Activated CD4-positive, alpha-beta T cell treated with anti-CD3 and anti-CD28 coated beads, Interleukin-2, amount 50 U/mL, for 24 hours (primary cell): ENCODE measurements at regions not wholly inside any gene's neighbourhood (a gene's known extent, or its start where the extent isn't known, plus 50 kb on each side); places are given as distances from the start of the nearest gene placed in this dataset.
"Not testable (repeated sequence)": the region's sequence is repeated elsewhere in the genome, so short reads cannot be mapped to it uniquely, and the experiment has no call there.

Experiments used
- DNase-seq, 2 donors: peaks; one replicate each; pipeline ENCODE4 v3.0.0-alpha.2; 2020; ENCODE audit warnings: low read depth in 1 of 2, low spot score in 1 of 2

GRCh38 chr1:101532377-101532776, 295.6 kb downstream of the S1PR1 start:
- no peak for DNase-seq

DNA sequence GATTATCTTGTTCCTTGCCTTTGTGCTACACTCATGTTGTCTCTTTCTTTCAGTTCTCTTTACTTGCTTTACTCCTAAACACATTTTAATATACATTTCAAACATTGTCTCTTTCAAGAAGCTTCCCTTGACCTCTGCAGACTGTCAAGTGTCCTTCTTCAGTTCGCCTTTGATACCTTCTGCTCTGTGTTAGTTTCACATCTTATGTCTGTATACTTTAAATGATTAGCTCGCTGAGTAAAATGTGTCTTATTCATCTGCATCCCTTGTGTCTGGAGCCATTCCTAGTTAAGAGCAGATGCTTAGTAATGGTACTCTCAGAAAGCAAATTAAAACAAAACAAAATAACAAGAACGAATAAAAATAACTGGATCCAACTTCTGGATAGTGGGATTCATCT, 303.3 kb downstream of the S1PR1 start:
- DNase-seq = no peak

DNA sequence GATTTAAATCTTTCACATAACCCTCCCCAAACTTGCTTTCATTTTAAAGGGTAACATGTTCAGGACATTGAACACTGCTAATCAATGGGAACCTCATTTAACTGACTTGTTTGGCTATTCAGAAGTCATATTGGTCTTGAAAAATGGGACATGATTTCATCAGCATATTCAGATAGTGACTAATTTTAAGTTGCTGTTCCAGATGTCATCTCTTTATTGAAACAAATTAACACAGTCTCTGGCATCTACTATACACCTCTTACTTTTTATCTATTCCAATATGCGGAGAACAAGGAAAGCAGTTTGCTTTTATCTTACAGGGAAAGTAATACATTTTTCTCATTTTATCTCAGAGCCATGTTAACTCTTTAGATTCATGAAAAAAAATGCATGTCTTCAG, 310.1 kb downstream of the S1PR1 start:
- DNase-seq = no peak

GRCh38 chr1:101547357-101547756, 310.5 kb downstream of the S1PR1 start:
- no peak for DNase-seq

GRCh38 chr1:101548376-101548775, 311.6 kb downstream of the S1PR1 start:
- no peak for DNase-seq

- DNase-seq = no peak
Measured at GRCh38 chr1:101550581-101550980, 313.8 kb downstream of the S1PR1 start.

DNA sequence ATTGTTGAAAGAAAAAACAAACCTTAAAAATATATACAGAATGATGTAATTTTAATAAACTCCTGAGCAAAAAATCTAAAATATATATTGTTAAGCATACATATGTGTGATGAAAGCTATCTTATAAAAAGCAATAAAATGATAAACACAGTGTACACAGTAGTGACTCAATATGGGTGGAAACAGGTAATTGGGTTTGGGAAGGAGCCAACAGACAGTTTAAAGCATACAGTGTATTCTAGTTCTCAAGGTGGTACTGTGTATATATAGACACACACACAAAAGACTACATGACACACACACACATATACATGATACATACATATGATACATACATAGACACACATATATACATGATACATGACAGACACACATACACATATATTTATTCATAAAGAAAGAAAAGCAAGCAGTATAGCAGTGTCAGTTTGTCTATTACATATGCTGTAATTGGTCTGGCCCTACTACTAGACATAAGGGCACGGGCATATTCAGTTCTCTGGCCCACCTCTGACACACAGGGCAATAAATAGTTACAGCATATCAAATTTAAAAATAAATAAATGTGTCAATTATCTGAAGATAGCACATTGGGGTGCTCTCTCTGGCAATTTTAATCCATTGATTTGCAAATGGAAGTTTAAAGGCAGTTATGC, 330.2 kb downstream of the S1PR1 start:
- no peak for DNase-seq

DNA sequence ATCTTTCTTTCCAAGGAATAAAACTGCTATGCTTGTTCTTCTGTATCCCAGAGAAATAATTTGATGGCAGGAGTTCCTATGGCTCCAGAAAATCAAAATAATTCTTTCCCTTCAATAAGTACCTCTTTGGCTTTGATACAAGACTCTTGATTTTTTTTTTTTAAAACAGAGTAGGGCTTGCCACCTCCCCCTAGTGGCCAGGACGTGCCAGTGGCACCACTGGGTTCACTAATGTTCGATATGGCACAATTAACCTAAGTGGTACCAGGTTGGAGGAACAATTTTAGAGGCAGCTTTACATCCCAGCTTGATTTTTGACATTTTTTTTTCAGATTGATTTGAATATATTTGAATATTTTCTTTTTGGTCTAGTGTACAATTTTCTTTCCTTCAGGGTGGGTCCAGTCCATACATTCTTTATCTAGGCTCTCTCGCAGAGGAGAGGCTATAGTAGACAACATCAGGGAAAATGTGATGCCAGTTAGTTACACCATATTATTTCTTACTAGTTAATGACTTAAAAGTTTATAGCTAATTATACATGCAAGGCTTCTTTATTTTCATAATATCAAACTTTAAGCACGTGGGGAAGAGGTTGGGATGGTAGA, 330.9 kb downstream of the S1PR1 start:
- DNase-seq = peak in 1 of 2 donors; percentile 17

DNA sequence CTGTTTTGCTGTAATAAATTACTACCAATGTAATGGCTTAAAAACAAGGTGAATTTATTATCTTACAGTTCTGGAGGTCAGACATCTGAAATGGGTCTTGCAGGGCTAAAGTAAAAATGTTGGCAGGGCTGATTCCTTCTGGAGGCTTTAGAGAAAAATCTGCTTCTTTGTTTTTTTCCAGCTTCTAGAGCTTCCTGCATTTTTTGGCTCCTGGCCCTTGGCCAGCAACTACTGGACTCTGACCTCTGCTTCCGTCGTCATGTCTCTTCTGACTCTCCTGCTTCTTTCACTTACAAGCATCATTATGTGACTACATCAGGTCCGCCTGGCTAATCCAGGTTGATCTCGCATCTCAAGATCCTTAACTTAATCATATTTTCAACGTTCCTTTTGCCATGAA, 350.9 kb downstream of the S1PR1 start:
- DNase-seq = no peak

GRCh38 chr1:101588677-101589076, 351.9 kb downstream of the S1PR1 start:
- DNase-seq = no peak

GRCh38 chr1:101592845-101593244, 356.0 kb downstream of the S1PR1 start:
- DNase-seq = no peak

- DNase-seq = no peak
Measured at GRCh38 chr1:101595881-101596374, 359.1 kb downstream of the S1PR1 start.

- not testable (repeated sequence) for DNase-seq
Measured at GRCh38 chr1:101600615-101601014, 363.8 kb downstream of the S1PR1 start.

DNA sequence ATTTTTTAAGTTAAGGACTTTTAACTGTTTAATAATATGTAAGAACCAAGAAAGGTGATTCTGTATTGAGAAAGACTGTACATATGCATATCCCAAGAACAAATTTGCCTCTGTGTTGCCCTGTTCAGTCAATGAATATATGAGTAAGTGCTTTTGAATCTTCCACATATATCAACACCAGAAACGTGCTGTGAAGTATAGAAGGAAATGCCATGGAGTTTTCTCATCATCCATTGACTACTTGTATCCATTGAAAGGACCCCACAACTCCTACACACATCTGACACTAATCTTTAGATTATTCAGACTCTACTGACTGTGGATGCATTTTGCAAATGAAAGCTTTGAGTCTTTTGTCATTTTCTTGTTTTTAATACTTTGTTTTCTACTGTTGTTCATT, 366.9 kb downstream of the S1PR1 start:
- DNase-seq = no peak

DNA sequence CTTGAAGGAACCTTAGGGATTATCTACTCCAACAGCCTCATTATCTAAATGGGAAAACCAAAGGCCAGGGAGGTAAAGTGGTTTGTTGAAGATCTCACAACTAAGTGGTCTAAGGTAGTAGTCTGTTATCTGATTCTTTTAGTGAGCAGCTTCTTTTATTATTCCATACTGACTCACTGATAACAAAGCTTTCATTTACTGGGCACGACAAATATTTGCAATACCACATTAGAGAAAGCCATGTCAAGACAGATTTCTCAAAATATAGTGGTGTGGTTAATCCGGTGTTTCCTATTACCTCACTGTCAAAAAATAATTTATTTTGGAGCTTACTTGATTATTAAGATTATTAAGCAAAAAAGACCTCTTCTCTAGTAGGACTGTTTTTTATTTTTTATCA, 369.1 kb downstream of the S1PR1 start:
- DNase-seq = no peak

GRCh38 chr1:101613546-101613945, 376.7 kb downstream of the S1PR1 start:
- DNase-seq = no peak

GRCh38 chr1:101618900-101619299, 377.8 kb downstream of the OLFM3 start:
- no peak for DNase-seq

GRCh38 chr1:101632548-101633272, 364.0 kb downstream of the OLFM3 start:
- DNase-seq = no peak

GRCh38 chr1:101645810-101646209, 350.9 kb downstream of the OLFM3 start:
- DNase-seq = no peak

GRCh38 chr1:101652484-101652883, 344.2 kb downstream of the OLFM3 start:
- DNase-seq = no peak

DNA sequence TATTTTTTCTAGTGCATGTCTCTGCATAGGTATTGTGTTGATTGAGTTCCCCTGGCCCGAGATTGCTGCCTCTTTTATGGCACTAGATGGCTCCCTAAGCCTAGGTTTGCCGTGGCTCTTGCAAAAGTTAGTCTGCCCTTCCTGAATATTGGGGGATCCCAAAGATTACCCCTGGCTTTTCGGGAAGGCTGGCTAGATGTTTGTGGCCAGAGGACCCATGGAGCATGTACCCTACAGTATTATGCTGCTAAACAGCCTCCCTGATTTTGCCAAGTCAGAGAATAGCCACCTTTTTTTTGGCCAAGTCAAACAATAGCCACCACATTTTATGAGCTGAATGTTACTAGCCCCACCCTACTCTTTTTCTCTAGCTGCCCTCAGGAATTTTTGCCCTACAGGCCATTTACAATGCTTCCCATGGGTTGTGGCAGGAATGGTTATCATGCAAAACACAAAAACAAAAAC, 343.2 kb downstream of the OLFM3 start:
- DNase-seq = no peak

- no peak for DNase-seq
Measured at GRCh38 chr1:101664726-101665125, 332.0 kb downstream of the OLFM3 start.
